Keratinocyte (primary cell): ENCODE measurements at regions not wholly inside any gene's neighbourhood (a gene's known extent, or its start where the extent isn't known, plus 50 kb on each side); places are given as distances from the start of the nearest gene placed in this dataset.

Experiments used
- DNase-seq: peaks from one replicate; pipeline ENCODE4 v3.0.0-alpha.2; 2011; ENCODE audit warnings: low read depth, missing footprints, low spot score
- FAIRE-seq: peaks from 2 replicates; lab custom pipeline; 2011; peaks lifted over from hg19 to GRCh38; lab: Jason Lieb, UNC
- H2AFZ ChIP-seq: 2 replicates; pipeline ENCODE4 v1.6.0; 2012; ENCODE audit warnings: low read length, control low read depth, inconsistent platforms; ENCODE audit not compliant: control insufficient read depth
- H3K27ac ChIP-seq: 2 replicates; pipeline ENCODE4 v1.5.1; 2011; ENCODE audit warnings: low read length; ENCODE audit not compliant: control insufficient read depth, insufficient read depth
- H3K27me3 ChIP-seq: 3 replicates; pipeline ENCODE4 v1.6.0; 2011; ENCODE audit warnings: low read length; ENCODE audit not compliant: control insufficient read depth, insufficient read depth; ENCODE audit errors: extremely low read depth
- H3K36me3 ChIP-seq, 2 experiments: 2 replicates in 1 of 2; 3 replicates in 1 of 2; pipeline ENCODE4 v1.5.1; 2011; ENCODE audit warnings: low read length in 2 of 2, mild to moderate bottlenecking in 1 of 2; ENCODE audit not compliant: control insufficient read depth in 2 of 2, insufficient read depth in 2 of 2; ENCODE audit errors: extremely low read depth in 1 of 2
- H3K4me1 ChIP-seq: 3 replicates; pipeline ENCODE4 v1.5.1; 2011; ENCODE audit warnings: low read length; ENCODE audit not compliant: control insufficient read depth, insufficient read depth; ENCODE audit errors: extremely low read depth
- H3K4me2 ChIP-seq: 3 replicates; pipeline ENCODE4 v1.6.0; 2011; ENCODE audit warnings: low read depth, low read length; ENCODE audit not compliant: control insufficient read depth, insufficient read depth; ENCODE audit errors: extremely low read depth
- H3K4me3 ChIP-seq, 3 experiments: fragments of 200-600 bp in 1 of 3; sonication (generic) in 1 of 3; 2 replicates in 2 of 3; 3 replicates in 1 of 3; pipeline ENCODE4 v1.5.1; 2011 to 2016; ENCODE audit warnings: low read length in 3 of 3, mild to moderate bottlenecking in 3 of 3, control low read depth in 2 of 3, inconsistent platforms in 1 of 3, low read depth in 1 of 3, mixed read lengths in 1 of 3, mixed run types in 1 of 3, moderate library complexity in 1 of 3; ENCODE audit not compliant: control insufficient read depth in 2 of 3, insufficient read depth in 2 of 3; ENCODE audit errors: extremely low read depth in 1 of 3
- H3K79me2 ChIP-seq: 2 replicates; pipeline ENCODE4 v1.6.0; 2012; ENCODE audit warnings: low read length; ENCODE audit not compliant: control insufficient read depth, insufficient read depth
- H3K9ac ChIP-seq: 3 replicates; pipeline ENCODE4 v1.6.0; 2011; ENCODE audit warnings: low read length; ENCODE audit not compliant: control insufficient read depth, insufficient read depth; ENCODE audit errors: extremely low read depth
- H3K9me1 ChIP-seq: 3 replicates; pipeline ENCODE4 v1.6.0; 2011; ENCODE audit warnings: low read length; ENCODE audit not compliant: control insufficient read depth, insufficient read depth; ENCODE audit errors: extremely low read depth
- H3K9me3 ChIP-seq: 2 replicates; pipeline ENCODE4 v1.5.1; 2012; ENCODE audit warnings: low read depth, low read length; ENCODE audit not compliant: control insufficient read depth
- H4K20me1 ChIP-seq: 3 replicates; pipeline ENCODE4 v1.6.0; 2011; ENCODE audit warnings: low read length; ENCODE audit not compliant: control insufficient read depth, insufficient read depth; ENCODE audit errors: extremely low read depth
- EZH2 ChIP-seq: IDR thresholded peaks from one replicate; pipeline ENCODE4 v1.6.1; 2012; ENCODE audit warnings: inconsistent platforms, mild to moderate bottlenecking, low read length, moderate library complexity
- dilution Hi-C: fragments of 300-500 bp; cut with MboI; formaldehyde crosslinking; loops from one replicate; pipeline ENCODE4 v1.7.0; 2020; ENCODE audit warnings: low sequenced_read_pairs; ENCODE audit not compliant: extremely low pct_ligation_motif_present
- TF ChIP-seq, protein P1 (sequence below), 3 experiments: IDR thresholded peaks in 1 of 3; conservative IDR thresholded peaks in 1 of 3; optimal IDR thresholded peaks in 1 of 3; 2 replicates in 2 of 3; 3 replicates in 1 of 3; pipeline versions ENCODE3 to v1.5.1; 2011; ENCODE audit warnings: low read length in 3 of 3, mild to moderate bottlenecking in 3 of 3, moderate library complexity in 2 of 3, control low read depth in 1 of 3, inconsistent platforms in 1 of 3; ENCODE audit not compliant: insufficient read depth in 2 of 3; ENCODE audit errors: extremely low read depth in 1 of 3

DNA sequence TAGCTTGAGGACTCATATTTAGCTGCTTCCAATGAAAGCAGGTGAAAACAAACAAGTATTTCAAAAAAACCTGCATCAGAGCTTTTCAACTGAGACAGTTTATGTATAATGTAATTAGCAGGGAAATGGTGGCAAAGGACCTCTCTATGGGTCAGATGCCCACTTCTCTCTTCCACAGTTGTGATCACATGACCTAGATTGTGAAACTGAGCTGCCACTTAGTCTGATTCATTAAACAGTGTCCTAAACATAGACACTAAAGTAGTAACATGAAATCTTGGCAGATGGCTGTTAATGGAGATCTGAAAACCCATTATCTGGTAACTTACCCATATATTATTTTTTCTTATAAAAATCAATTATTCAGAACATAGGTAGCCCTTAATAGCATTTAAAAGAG, 663.6 kb upstream of the RIOK2 start:
- TF ChIP-seq, protein P1, sequence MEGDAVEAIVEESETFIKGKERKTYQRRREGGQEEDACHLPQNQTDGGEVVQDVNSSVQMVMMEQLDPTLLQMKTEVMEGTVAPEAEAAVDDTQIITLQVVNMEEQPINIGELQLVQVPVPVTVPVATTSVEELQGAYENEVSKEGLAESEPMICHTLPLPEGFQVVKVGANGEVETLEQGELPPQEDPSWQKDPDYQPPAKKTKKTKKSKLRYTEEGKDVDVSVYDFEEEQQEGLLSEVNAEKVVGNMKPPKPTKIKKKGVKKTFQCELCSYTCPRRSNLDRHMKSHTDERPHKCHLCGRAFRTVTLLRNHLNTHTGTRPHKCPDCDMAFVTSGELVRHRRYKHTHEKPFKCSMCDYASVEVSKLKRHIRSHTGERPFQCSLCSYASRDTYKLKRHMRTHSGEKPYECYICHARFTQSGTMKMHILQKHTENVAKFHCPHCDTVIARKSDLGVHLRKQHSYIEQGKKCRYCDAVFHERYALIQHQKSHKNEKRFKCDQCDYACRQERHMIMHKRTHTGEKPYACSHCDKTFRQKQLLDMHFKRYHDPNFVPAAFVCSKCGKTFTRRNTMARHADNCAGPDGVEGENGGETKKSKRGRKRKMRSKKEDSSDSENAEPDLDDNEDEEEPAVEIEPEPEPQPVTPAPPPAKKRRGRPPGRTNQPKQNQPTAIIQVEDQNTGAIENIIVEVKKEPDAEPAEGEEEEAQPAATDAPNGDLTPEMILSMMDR (optimal IDR thresholded peaks at IDR 0.05 in 1 of 3, IDR thresholded peaks at IDR 0.05 in 1 of 3, conservative IDR thresholded peaks at IDR 0.05 in 1 of 3; ENCODE audit: extremely low read depth in 1 of 3, insufficient read depth in 2 of 3, low read length in 3 of 3) = no peak
- TF ChIP-seq EZH2 = no peak
- H3K4me3 ChIP-seq = no peak overlapping the region
- H2AFZ ChIP-seq = no peak overlapping the region
- H3K9me1 ChIP-seq = no peaks in the 10 kb centered on the region
- no peaks in the 10 kb centered on the region for H3K9me3 ChIP-seq
- H3K4me2 ChIP-seq = no peak overlapping the region
- DNase-seq = no peak
- no peaks in the 10 kb centered on the region for H3K4me1 ChIP-seq
- no peak overlapping the region for H3K27ac ChIP-seq
- H4K20me1 ChIP-seq = no peaks in the 10 kb centered on the region
- H3K79me2 ChIP-seq = no peaks in the 10 kb centered on the region
- no peak for FAIRE-seq
- no peak overlapping the region for H3K9ac ChIP-seq
- dilution Hi-C loops = no loop called here
- no peaks in the 10 kb centered on the region for H3K27me3 ChIP-seq
- no peaks in the 10 kb centered on the region for H3K36me3 ChIP-seq

GRCh38 chr5:97847920-97848631, 665.0 kb upstream of the RIOK2 start:
- H3K27me3 ChIP-seq = no peaks in the 10 kb centered on the region
- FAIRE-seq = no peak
- TF ChIP-seq, protein P1 (optimal IDR thresholded peaks at IDR 0.05 in 1 of 3, IDR thresholded peaks at IDR 0.05 in 1 of 3, conservative IDR thresholded peaks at IDR 0.05 in 1 of 3; ENCODE audit: extremely low read depth in 1 of 3, insufficient read depth in 2 of 3, low read length in 3 of 3) = no peak
- no peak for TF ChIP-seq EZH2

More at GRCh38 chr5:97847920-97848631, 665.0 kb upstream of the RIOK2 start:
- H3K27ac ChIP-seq = no peak overlapping the region
- no peak overlapping the region for H3K4me3 ChIP-seq
- H3K9ac ChIP-seq = no peak overlapping the region
- no peaks in the 10 kb centered on the region for H3K9me1 ChIP-seq
- H4K20me1 ChIP-seq = no peaks in the 10 kb centered on the region
- DNase-seq = no peak
- H2AFZ ChIP-seq = no peak overlapping the region
- H3K36me3 ChIP-seq = no peaks in the 10 kb centered on the region
- no peaks in the 10 kb centered on the region for H3K79me2 ChIP-seq
- H3K9me3 ChIP-seq = no peaks in the 10 kb centered on the region
- no peak overlapping the region for H3K4me2 ChIP-seq
- H3K4me1 ChIP-seq = no peaks in the 10 kb centered on the region
- dilution Hi-C loops = no loop called here
